Fibroblast of villous mesenchyme (primary cell): ENCODE measurements at regions not wholly inside any gene's neighbourhood (a gene's known extent, or its start where the extent isn't known, plus 50 kb on each side); places are given as distances from the start of the nearest gene placed in this dataset.

Experiments
- DNase-seq: peaks from one replicate; pipeline ENCODE4 v3.0.0-alpha.2; 2010; ENCODE audit warnings: low read depth
- H3K4me3 ChIP-seq: 2 replicates; pipeline ENCODE4 v1.5.1; 2011; ENCODE audit warnings: low read depth, mild to moderate bottlenecking, low read length
- TF ChIP-seq, protein P1 (sequence below): IDR thresholded peaks from 2 replicates; pipeline ENCODE4 v1.5.1; 2012; ENCODE audit warnings: low read depth, mild to moderate bottlenecking, low read length; ENCODE audit not compliant: insufficient read depth

DNA sequence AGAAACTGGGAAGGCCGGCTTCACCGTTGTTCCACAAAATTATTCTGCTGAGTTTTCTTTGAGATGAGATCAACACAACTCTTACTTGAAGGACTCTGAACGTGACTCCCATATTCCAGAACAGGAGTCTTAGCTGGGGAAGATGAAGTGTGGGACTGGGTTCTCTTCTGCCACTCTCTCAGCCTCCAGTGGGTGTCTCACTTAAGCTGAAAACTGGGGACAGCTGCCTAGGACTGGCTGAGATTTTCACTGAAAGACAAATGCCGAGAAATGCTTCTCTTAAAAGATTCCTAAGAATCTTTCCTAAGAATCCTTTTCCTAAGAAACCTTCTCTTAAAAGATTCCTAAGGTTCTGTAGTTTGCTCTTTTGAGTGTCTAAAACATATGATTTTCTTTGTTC lies 156.6 kb upstream of the LHCGR start:
- H3K4me3 ChIP-seq = no peak overlapping the region
- DNase-seq = no peak
- TF ChIP-seq, protein P1, sequence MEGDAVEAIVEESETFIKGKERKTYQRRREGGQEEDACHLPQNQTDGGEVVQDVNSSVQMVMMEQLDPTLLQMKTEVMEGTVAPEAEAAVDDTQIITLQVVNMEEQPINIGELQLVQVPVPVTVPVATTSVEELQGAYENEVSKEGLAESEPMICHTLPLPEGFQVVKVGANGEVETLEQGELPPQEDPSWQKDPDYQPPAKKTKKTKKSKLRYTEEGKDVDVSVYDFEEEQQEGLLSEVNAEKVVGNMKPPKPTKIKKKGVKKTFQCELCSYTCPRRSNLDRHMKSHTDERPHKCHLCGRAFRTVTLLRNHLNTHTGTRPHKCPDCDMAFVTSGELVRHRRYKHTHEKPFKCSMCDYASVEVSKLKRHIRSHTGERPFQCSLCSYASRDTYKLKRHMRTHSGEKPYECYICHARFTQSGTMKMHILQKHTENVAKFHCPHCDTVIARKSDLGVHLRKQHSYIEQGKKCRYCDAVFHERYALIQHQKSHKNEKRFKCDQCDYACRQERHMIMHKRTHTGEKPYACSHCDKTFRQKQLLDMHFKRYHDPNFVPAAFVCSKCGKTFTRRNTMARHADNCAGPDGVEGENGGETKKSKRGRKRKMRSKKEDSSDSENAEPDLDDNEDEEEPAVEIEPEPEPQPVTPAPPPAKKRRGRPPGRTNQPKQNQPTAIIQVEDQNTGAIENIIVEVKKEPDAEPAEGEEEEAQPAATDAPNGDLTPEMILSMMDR = no peak

DNA sequence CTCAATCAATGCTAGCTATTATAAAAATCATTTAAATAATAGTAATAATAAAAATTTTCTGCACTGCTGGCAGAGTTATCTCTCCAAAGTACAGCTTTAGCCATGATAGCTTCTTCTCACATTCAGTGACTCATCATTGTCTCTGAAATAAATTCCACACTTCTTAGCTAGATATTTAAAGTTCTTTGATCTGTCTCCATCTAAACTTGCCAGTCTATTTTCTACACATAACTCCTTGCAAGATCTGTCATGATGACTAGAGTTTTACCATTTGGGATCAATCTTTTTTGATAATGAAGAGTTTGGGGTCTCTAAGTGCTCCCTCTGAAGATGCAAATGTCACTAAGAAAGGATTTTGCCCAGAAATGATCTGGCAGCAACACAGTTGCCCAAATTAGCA lies 155.4 kb upstream of the LHCGR start:
- H3K4me3 ChIP-seq = no peak overlapping the region
- DNase-seq = no peak
- TF ChIP-seq, protein P1 = no peak

DNA sequence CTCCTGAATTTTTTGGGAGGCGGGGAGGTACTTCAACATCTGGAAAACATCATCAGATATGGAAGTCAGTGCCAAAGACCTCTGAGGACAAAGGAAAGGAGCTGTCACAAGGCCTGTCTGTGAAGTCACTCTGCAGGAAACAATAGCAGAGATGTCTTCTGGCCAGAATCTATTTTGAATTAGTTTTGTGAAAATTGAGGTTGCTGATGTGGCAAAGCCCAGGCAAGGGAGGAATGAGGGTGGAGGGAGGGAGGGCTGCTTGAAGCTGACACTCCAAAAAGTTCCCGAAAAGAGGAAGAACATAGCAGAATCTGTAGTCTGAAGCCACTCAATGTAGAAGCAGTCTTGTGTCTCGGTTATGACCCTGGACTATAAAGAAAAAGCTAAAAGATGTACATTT lies 151.1 kb upstream of the LHCGR start:
- DNase-seq = no peak
- TF ChIP-seq, protein P1 = no peak
- H3K4me3 ChIP-seq = no peak overlapping the region

DNA sequence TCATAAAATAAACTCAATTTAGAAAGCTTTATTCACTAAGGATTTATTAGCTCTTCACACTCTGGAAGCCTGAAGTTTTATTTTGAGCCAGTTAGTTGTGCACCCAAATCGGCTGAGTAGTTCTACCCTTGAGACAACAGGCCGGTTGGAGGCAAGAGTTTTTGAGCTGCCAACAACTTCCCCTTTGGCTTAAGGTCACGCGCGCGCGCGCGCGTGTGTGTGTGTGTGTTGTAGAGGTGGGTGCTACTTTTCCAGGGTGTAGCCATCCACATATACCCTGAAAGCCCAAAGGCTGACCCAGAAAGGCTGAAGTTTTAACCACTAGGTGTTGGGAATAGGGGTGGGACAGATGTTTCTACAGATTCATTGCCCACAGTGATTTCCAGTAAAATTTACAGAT lies 150.2 kb upstream of the LHCGR start:
- TF ChIP-seq, protein P1 = no peak
- H3K4me3 ChIP-seq = no peak overlapping the region
- DNase-seq = no peak

DNA sequence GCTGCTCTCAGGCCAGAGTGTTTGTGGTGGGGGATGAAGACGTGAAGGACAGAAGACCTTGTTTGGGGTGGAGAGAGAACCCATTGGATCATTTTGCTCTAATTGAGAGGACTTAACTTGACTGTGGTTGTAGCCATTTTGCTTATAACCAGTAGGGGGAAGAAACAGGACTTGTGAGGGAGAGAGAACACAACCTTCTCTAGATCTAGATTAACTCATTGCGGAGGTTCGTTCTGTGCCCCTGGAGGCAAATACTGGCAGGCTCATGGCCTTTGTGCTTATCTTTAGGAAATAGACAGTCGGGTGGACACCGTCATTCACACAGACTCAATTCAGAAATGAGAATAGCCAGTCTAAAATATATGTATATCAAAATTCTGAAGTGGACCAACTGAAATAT lies 147.0 kb upstream of the LHCGR start:
- H3K4me3 ChIP-seq = no peak overlapping the region
- no peak for DNase-seq
- TF ChIP-seq, protein P1 = no peak

DNA sequence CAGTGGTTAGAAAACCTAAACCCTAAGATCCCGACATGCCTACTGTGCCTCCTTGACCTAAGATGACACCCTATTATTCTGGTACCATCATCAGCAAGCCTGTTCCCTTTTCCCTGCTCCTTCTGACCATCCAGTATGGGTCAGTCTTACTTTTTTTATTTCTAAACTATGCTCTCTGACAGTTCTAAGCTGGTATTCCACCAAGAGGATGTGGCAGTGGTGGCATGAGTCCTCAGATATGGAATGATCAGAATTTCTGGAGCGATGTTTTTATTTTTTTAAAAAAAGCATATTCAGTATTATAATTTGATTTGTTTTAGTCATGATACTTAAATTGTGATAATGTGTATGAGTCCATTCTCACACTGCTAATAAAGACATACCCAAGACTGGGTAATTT lies 145.9 kb upstream of the LHCGR start:
- DNase-seq = no peak
- TF ChIP-seq, protein P1 = no peak
- no peak overlapping the region for H3K4me3 ChIP-seq

DNA sequence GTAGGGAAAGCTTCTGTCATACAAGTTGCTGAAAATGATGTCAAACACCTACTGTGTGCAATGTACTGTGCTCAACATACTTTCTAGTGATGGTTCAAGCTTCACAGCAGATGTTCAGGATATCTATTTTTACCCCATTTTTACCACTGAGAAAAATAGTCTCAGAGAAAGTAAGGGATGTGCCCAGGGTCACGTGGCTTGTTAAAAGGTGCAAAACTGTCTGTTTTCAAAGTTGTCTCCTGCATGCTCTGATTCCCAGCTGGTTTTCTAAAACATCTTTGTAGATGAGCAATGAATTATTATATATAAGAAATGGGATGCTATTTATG lies 145.5 kb upstream of the LHCGR start:
- H3K4me3 ChIP-seq = no peak overlapping the region
- DNase-seq = no peak
- TF ChIP-seq, protein P1 = no peak
